Anterior cingulate cortex (tissue), 58 donors: ENCODE measurements at regions not wholly inside any gene's neighbourhood (a gene's known extent, or its start where the extent isn't known, plus 50 kb on each side); places are given as distances from the start of the nearest gene placed in this dataset.

Source experiments
- DNase-seq, 58 donors: peaks; one replicate each; lab custom pipeline; 2025; lab: John Stamatoyannopoulos, UW

GRCh38 chr20:54356801-54357200, 118.6 kb upstream of the DOK5 start:
- no peak for DNase-seq

GRCh38 chr20:54361475-54361874, 113.9 kb upstream of the DOK5 start:
- DNase-seq, result no peak

GRCh38 chr20:54362283-54362682, 113.1 kb upstream of the DOK5 start:
- DNase-seq, result no peak

GRCh38 chr20:54364365-54364764, 111.0 kb upstream of the DOK5 start:
- no peak for DNase-seq

GRCh38 chr20:54364919-54365318, 110.5 kb upstream of the DOK5 start:
- no peak for DNase-seq

GRCh38 chr20:54366669-54367344, 108.6 kb upstream of the DOK5 start:
- no peak for DNase-seq

GRCh38 chr20:54368570-54368969, 106.8 kb upstream of the DOK5 start:
- DNase-seq, result peak in 5 of 58 donors; percentile 0 to 7 (median 2)

- DNase-seq, result no peak
These were observed 103.1 kb upstream of the DOK5 start for GRCh38 chr20:54372313-54372712.

GRCh38 chr20:54377992-54378773, 97.2 kb upstream of the DOK5 start:
- no peak for DNase-seq

GRCh38 chr20:54379893-54380584, 95.4 kb upstream of the DOK5 start:
- no peak for DNase-seq

- no peak for DNase-seq
These were observed 93.0 kb upstream of the DOK5 start for GRCh38 chr20:54382419-54382818.

- DNase-seq, result no peak
These were observed 89.6 kb upstream of the DOK5 start for GRCh38 chr20:54385746-54386145.

GRCh38 chr20:54389596-54390280, 85.7 kb upstream of the DOK5 start:
- DNase-seq, result no peak

- no peak for DNase-seq
These were observed 77.9 kb upstream of the DOK5 start for GRCh38 chr20:54397292-54398140.

GRCh38 chr20:54398814-54399213, 76.6 kb upstream of the DOK5 start:
- DNase-seq, result no peak

- no peak for DNase-seq
These were observed 69.9 kb upstream of the DOK5 start for GRCh38 chr20:54405540-54405939.

GRCh38 chr20:54407459-54407858, 67.9 kb upstream of the DOK5 start:
- DNase-seq, result no peak

- DNase-seq, result no peak
These were observed 59.4 kb upstream of the DOK5 start for GRCh38 chr20:54415967-54416366.

- DNase-seq, result no peak
These were observed 58.6 kb upstream of the DOK5 start for GRCh38 chr20:54416770-54417169.

- no peak for DNase-seq
These were observed 55.9 kb upstream of the DOK5 start for GRCh38 chr20:54419531-54419930.
